DMS 273 treated with DMSO at 0.1 percent for 48 hours (cell line): ENCODE measurements at regions not wholly inside any gene's neighbourhood (a gene's known extent, or its start where the extent isn't known, plus 50 kb on each side); places are given as distances from the start of the nearest gene placed in this dataset.

Experiments
- DNase-seq: peaks from one replicate; lab custom pipeline; 2025; lab: John Stamatoyannopoulos, UW

GRCh38 chr1:165025805-165026204, 330.7 kb downstream of the LMX1A start:
- no peak for DNase-seq

GRCh38 chr1:165014753-165015152, 341.8 kb downstream of the LMX1A start:
- DNase-seq = no peak

GRCh38 chr1:165011991-165012531, 344.5 kb downstream of the LMX1A start:
- no peak for DNase-seq

GRCh38 chr1:165011186-165011585, 345.3 kb downstream of the LMX1A start:
- no peak for DNase-seq

- DNase-seq = no peak
Measured at GRCh38 chr1:165010418-165011070, 346.0 kb downstream of the LMX1A start.

- no peak for DNase-seq
Measured at GRCh38 chr1:165006831-165007230, 349.7 kb downstream of the LMX1A start.

- DNase-seq = no peak
Measured at GRCh38 chr1:164999146-164999545, 357.4 kb downstream of the LMX1A start.

- no peak for DNase-seq
Measured at GRCh38 chr1:164991763-164992314, 364.7 kb downstream of the LMX1A start.

GRCh38 chr1:164983023-164983650, 373.4 kb downstream of the LMX1A start:
- DNase-seq = no peak

GRCh38 chr1:164982545-164982944, 374.0 kb downstream of the LMX1A start:
- DNase-seq = no peak

- no peak for DNase-seq
Measured at GRCh38 chr1:164977561-164977960, 379.0 kb downstream of the LMX1A start.

- DNase-seq = no peak
Measured at GRCh38 chr1:164971921-164972415, 384.5 kb downstream of the LMX1A start.

- DNase-seq = no peak
Measured at GRCh38 chr1:164971391-164971790, 385.1 kb downstream of the LMX1A start.

- DNase-seq = no peak
Measured at GRCh38 chr1:164969253-164969652, 387.3 kb downstream of the LMX1A start.

GRCh38 chr1:164967300-164967699, 389.2 kb downstream of the LMX1A start:
- no peak for DNase-seq

- DNase-seq = no peak
Measured at GRCh38 chr1:164961715-164962114, 394.8 kb downstream of the LMX1A start.

GRCh38 chr1:164958982-164959768, 397.3 kb downstream of the LMX1A start:
- DNase-seq = no peak

GRCh38 chr1:164953815-164954214, 394.8 kb downstream of the PBX1 start:
- DNase-seq = no peak

- DNase-seq = no peak
Measured at GRCh38 chr1:164953098-164953497, 394.1 kb downstream of the PBX1 start.

GRCh38 chr1:164951508-164951907, 392.5 kb downstream of the PBX1 start:
- no peak for DNase-seq

GRCh38 chr1:164950541-164950986, 391.6 kb downstream of the PBX1 start:
- DNase-seq = no peak

GRCh38 chr1:164949771-164950471, 390.9 kb downstream of the PBX1 start:
- DNase-seq = no peak
